ENCODE measurements at regions not wholly inside any gene's neighbourhood (a gene's known extent, or its start where the extent isn't known, plus 50 kb on each side); places are given as distances from the start of the nearest gene placed in this dataset.

- TF ChIP-seq POLR2A (IDR thresholded peaks at IDR 0.05) (no peak), CTCF (IDR thresholded peaks at IDR 0.05) (no peak)
Observed at GRCh38 chr9:32072570-32072969, 311.9 kb upstream of the ACO1 start.

Measured in thyroid gland (tissue), 4 donors.